HG02678 (cell line): ENCODE measurements at regions not wholly inside any gene's neighbourhood (a gene's known extent, or its start where the extent isn't known, plus 50 kb on each side); places are given as distances from the start of the nearest gene placed in this dataset.
"Not testable (repeated sequence)": the region's sequence is repeated elsewhere in the genome, so short reads cannot be mapped to it uniquely, and the experiment has no call there.

ENCODE experiments used
- ATAC-seq: cut with Tn5 transposase; IDR thresholded peaks from one replicate; pipeline ENCODE4 v1.9.1; 2021; ENCODE audit warnings: mild to moderate bottlenecking, moderate library complexity; ENCODE audit not compliant: unreplicated experiment

GRCh38 chr18:44280479-44280878 lies 400.2 kb upstream of the SETBP1 start:
- no peak for ATAC-seq

- ATAC-seq: no peak
Observed at GRCh38 chr18:44286049-44286448, 394.6 kb upstream of the SETBP1 start.

GRCh38 chr18:44290366-44290977 lies 390.2 kb upstream of the SETBP1 start:
- no peak for ATAC-seq

GRCh38 chr18:44298566-44298965 lies 382.1 kb upstream of the SETBP1 start:
- ATAC-seq: no peak

GRCh38 chr18:44309185-44309584 lies 371.5 kb upstream of the SETBP1 start:
- ATAC-seq: no peak

GRCh38 chr18:44320619-44321460 lies 359.8 kb upstream of the SETBP1 start:
- ATAC-seq: no peak

GRCh38 chr18:44321868-44322590 lies 358.7 kb upstream of the SETBP1 start:
- ATAC-seq: no peak

GRCh38 chr18:44323125-44323524 lies 357.6 kb upstream of the SETBP1 start:
- ATAC-seq: no peak

- ATAC-seq: no peak
Observed at GRCh38 chr18:44324361-44324760, 356.3 kb upstream of the SETBP1 start.

- no peak for ATAC-seq
Observed at GRCh38 chr18:44325903-44326635, 354.6 kb upstream of the SETBP1 start.

- no peak for ATAC-seq
Observed at GRCh38 chr18:44331656-44332570, 348.8 kb upstream of the SETBP1 start.

- no peak for ATAC-seq
Observed at GRCh38 chr18:44341759-44342158, 338.9 kb upstream of the SETBP1 start.

GRCh38 chr18:44342162-44342561 lies 338.5 kb upstream of the SETBP1 start:
- no peak for ATAC-seq

GRCh38 chr18:44342946-44343345 lies 337.7 kb upstream of the SETBP1 start:
- ATAC-seq: no peak

- ATAC-seq: no peak
Observed at GRCh38 chr18:44343570-44343969, 337.1 kb upstream of the SETBP1 start.

GRCh38 chr18:44356566-44357157 lies 324.0 kb upstream of the SETBP1 start:
- ATAC-seq: no peak

- no peak for ATAC-seq
Observed at GRCh38 chr18:44358402-44358801, 322.3 kb upstream of the SETBP1 start.

- not testable (repeated sequence) for ATAC-seq
Observed at GRCh38 chr18:44359741-44360140, 320.9 kb upstream of the SETBP1 start.

- not testable (repeated sequence) for ATAC-seq
Observed at GRCh38 chr18:44362213-44362612, 318.5 kb upstream of the SETBP1 start.

- no peak for ATAC-seq
Observed at GRCh38 chr18:44370861-44371260, 309.8 kb upstream of the SETBP1 start.
